Right lobe of liver (tissue), 6 donors: ENCODE measurements at regions not wholly inside any gene's neighbourhood (a gene's known extent, or its start where the extent isn't known, plus 50 kb on each side); places are given as distances from the start of the nearest gene placed in this dataset.
"Not testable (repeated sequence)": the region's sequence is repeated elsewhere in the genome, so short reads cannot be mapped to it uniquely, and the experiment has no call there.

Experiments used
- ATAC-seq, 4 donors: fragments of 200-7000 bp; cut with Tn5 transposase; one replicate each; pipeline ENCODE4 v1.9.1; 2020; ENCODE audit warnings: mild to moderate bottlenecking in 4 of 4, moderate library complexity in 4 of 4
- DNase-seq, 3 donors: peaks; one replicate each; pipeline ENCODE4 v3.0.0-alpha.2; 2020
- H3K27ac ChIP-seq, 3 donors: fragments of 200-600 bp; one replicate each; pipeline ENCODE4 v1.8.0; 2022
- H3K27me3 ChIP-seq, 2 donors: fragments of 200-600 bp; one replicate each; pipeline ENCODE4 v1.8.0; 2022
- H3K36me3 ChIP-seq, 4 donors: fragments of 200-600 bp; sonication (generic) in 1 of 4; one replicate each; pipeline versions ENCODE4 v1.5.1 to v1.8.0; 2017 to 2022; ENCODE audit warnings: control low read depth in 1 of 4
- H3K4me1 ChIP-seq, 4 donors: fragments of 200-600 bp; sonication (generic) in 1 of 4; one replicate each; pipeline versions ENCODE4 v1.5.1 to v1.8.0; 2017 to 2022; ENCODE audit warnings: control low read depth in 1 of 4
- H3K4me3 ChIP-seq, 3 donors: fragments of 200-600 bp; one replicate each; pipeline ENCODE4 v1.8.0; 2022
- H3K9me3 ChIP-seq, 4 donors: fragments of 200-600 bp; sonication (generic) in 1 of 4; one replicate each; pipeline versions ENCODE4 v1.5.1 to v1.8.0; 2017 to 2022; ENCODE audit warnings: control low read depth in 1 of 4
- POLR2A ChIP-seq: fragments of 450-650 bp; IDR thresholded peaks from one replicate; pipeline ENCODE4 v1.6.1; 2017; ENCODE audit warnings: antibody characterized with exemption, mild to moderate bottlenecking
- WGBS: methylation state at CpG from one replicate; pipeline ENCODE4 v1.1.6; 2018; ENCODE audit warnings: low coverage, low lambda C conversion rate; ENCODE audit not compliant: insufficient coverage; ENCODE audit errors: missing lambda C conversion rate; 5-methylcytosine and 5-hydroxymethylcytosine counted together
- intact Hi-C, 2 donors: fragments of 100-400 bp; cut with DNase I; formaldehyde crosslinking; loops; one replicate each; pipeline versions ENCODE4 v1.11.2 to v1.14.1; 2022
- TF ChIP-seq, protein P1 (sequence below), 4 donors: fragments of 200-600 bp in 3 of 4; fragments of 450-650 bp in 1 of 4; IDR thresholded peaks; one replicate each; pipeline versions ENCODE4 v1.5.1 to v1.8.0; 2016 to 2022; ENCODE audit warnings: antibody characterized with exemption in 4 of 4, mild to moderate bottlenecking in 2 of 4
- donor health status: DM: no; HTN: yes; CAD: no.
- donor health status: DM: no; HTN: no; CAD: no.
- donor health status: DM: no; HTN: no; CAD: no.
- donor health status: DM: no; HTN: yes; CAD: no.
- donor health status: DM: no; HTN: yes; CAD: no.

DNA sequence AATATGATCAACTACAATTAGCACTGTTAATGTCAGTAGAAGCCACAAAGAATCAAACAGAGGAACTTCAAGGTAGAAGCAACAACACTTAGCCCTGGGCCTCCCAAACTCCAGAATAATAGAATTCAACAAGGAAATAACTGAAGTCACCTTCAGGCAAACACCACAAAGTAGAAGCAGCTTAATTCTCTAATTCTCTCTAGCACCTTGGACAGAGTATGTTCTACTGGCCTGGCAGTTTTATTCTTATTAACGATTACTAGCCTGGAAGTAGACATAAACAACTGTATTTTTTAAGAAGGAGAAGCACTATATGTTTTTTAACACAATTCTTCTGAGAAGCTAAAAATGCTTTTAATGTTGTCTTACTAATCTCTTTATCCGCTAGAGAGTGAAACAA lies 911.9 kb downstream of the DTWD2 start:
- 47% methylated on average over 2 of the region's 2 CpGs for WGBS
- intact Hi-C loops, result no loop called here
- Histone ChIP-seq H3K4me3 (no peak overlapping the region), H3K4me1 (no peaks in the 10 kb centered on the region), H3K27me3 (no peaks in the 10 kb centered on the region), H3K36me3 (no peaks in the 10 kb centered on the region), H3K9me3 (no peaks in the 10 kb centered on the region), H3K27ac (no peak overlapping the region)
- TF ChIP-seq, protein P1, sequence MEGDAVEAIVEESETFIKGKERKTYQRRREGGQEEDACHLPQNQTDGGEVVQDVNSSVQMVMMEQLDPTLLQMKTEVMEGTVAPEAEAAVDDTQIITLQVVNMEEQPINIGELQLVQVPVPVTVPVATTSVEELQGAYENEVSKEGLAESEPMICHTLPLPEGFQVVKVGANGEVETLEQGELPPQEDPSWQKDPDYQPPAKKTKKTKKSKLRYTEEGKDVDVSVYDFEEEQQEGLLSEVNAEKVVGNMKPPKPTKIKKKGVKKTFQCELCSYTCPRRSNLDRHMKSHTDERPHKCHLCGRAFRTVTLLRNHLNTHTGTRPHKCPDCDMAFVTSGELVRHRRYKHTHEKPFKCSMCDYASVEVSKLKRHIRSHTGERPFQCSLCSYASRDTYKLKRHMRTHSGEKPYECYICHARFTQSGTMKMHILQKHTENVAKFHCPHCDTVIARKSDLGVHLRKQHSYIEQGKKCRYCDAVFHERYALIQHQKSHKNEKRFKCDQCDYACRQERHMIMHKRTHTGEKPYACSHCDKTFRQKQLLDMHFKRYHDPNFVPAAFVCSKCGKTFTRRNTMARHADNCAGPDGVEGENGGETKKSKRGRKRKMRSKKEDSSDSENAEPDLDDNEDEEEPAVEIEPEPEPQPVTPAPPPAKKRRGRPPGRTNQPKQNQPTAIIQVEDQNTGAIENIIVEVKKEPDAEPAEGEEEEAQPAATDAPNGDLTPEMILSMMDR (IDR thresholded peaks at IDR 0.05), result no peak
- TF ChIP-seq POLR2A, result no peak
- ATAC-seq (no peak), DNase-seq (no peak)

DNA sequence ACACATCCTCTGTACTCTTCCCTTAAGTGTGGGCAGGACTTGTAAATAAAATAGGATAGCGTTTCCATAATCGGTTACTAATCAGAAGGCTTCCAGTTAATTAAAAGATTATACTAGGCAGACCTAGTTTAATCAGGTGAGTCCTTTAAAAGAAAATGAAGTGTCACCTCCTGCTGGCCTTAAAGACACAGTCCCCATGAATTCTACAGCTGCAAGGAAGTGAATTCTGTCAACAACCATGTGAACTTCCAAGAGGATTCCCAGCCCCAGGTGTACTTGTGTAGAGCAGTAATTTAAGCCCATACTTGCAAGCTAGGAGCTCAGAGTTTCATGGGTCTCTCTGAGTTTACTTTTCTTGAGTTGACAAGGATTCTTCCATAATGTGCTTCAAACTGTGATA lies 918.3 kb downstream of the DTWD2 start:
- intact Hi-C loops, result no loop called here
- Histone ChIP-seq H3K4me3 (no peak overlapping the region), H3K36me3 (no peaks in the 10 kb centered on the region), H3K9me3 (no peaks in the 10 kb centered on the region), H3K27me3 (no peaks in the 10 kb centered on the region), H3K27ac (no peak overlapping the region), H3K4me1 (no peaks in the 10 kb centered on the region)
- ATAC-seq, result no peak
- no peak for DNase-seq
- TF ChIP-seq, protein P1 (IDR thresholded peaks at IDR 0.05), result no peak
- no peak for TF ChIP-seq POLR2A
- WGBS, result 35% methylated on average over 2 of the region's 2 CpGs

DNA sequence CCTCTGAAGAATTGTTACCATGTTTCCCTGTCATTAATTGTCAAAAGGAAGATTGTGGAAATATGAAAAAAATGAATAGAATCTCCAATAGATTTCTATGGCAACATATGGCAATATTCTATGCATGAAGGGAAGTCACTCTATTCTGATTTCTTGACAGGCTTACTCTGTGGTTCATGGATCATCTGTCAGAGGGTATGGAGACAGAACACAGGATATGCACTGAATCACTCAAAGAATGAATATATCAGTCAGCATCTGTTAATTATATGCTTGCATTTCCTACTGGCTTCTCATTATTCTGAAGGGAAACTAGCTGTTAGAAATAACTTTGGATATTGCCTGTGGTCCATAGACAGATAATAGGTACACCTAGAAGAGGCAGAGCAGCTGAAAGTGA lies 918.9 kb downstream of the DTWD2 start:
- no peak overlapping the region for H3K4me3 ChIP-seq
- no peak for ATAC-seq
- TF ChIP-seq, protein P1 (IDR thresholded peaks at IDR 0.05), result no peak
- TF ChIP-seq POLR2A, result no peak

DNA sequence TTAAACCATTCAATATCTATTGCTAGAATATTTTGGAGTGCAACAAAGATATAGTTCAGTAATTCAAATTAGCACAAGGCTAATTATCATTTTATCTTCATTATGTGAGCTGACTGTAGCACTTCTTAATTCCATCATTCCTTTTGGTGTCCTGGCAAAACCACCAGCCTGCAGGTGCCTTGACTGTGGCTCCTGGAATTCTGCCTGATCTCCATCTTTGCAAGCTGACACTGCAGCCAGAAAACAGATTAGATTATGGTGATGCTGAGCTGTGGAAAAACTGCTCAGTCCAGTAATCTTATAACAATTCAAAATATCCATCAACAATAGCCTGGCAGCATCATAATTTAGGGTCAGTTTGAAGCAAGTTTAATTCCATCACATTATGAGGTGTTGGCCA lies 919.5 kb downstream of the DTWD2 start:
- Histone ChIP-seq H3K4me3 (no peak overlapping the region), H3K27ac (no peak overlapping the region), H3K36me3 (no peaks in the 10 kb centered on the region), H3K4me1 (no peaks in the 10 kb centered on the region), H3K27me3 (no peaks in the 10 kb centered on the region), H3K9me3 (no peaks in the 10 kb centered on the region)
- intact Hi-C loops, result no loop called here
- ATAC-seq (no peak), DNase-seq (no peak)
- TF ChIP-seq POLR2A, result no peak
- TF ChIP-seq, protein P1 (IDR thresholded peaks at IDR 0.05), result no peak

More for the DNA sequence above, 918.9 kb downstream of the DTWD2 start:
- H3K9me3 ChIP-seq, result no peaks in the 10 kb centered on the region
- no peaks in the 10 kb centered on the region for H3K4me1 ChIP-seq
- H3K27ac ChIP-seq, result no peak overlapping the region
- no peaks in the 10 kb centered on the region for H3K36me3 ChIP-seq
- intact Hi-C loops, result no loop called here
- DNase-seq, result no peak
- H3K27me3 ChIP-seq, result no peaks in the 10 kb centered on the region

DNA sequence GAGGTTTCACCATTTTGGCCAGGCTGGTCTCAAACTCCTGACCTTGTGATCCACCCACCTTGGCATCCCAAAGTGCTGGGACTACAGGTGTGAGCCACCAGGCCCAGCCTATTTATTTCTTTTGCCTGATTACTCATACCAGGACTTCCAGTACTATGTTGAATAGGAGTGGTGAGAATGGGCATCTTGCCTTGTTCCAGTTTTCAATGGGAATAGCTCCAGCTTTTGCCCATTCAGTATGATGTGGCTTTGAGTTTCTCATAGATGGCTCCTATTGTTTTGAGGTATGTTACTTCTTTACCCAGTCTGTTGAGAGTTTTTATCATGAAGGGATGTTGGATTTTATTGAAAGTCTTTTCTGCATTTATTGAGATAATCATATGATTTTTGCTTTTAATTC lies 924.5 kb downstream of the DTWD2 start:
- DNase-seq, ATAC-seq, H3K4me1 ChIP-seq, intact Hi-C loops, H3K36me3 ChIP-seq, H3K9me3 ChIP-seq, H3K27ac ChIP-seq, H3K27me3 ChIP-seq, H3K4me3 ChIP-seq: not testable (repeated sequence)
